Activated CD8-positive, alpha-beta memory T cell treated with anti-CD3 and anti-CD28 coated beads, Interleukin-2, amount 50 U/mL, for 48 hours (primary cell): ENCODE measurements at regions not wholly inside any gene's neighbourhood (a gene's known extent, or its start where the extent isn't known, plus 50 kb on each side); places are given as distances from the start of the nearest gene placed in this dataset.

Experiments used
- DNase-seq: peaks from one replicate; pipeline ENCODE4 v3.0.0-alpha.2; 2020

DNA sequence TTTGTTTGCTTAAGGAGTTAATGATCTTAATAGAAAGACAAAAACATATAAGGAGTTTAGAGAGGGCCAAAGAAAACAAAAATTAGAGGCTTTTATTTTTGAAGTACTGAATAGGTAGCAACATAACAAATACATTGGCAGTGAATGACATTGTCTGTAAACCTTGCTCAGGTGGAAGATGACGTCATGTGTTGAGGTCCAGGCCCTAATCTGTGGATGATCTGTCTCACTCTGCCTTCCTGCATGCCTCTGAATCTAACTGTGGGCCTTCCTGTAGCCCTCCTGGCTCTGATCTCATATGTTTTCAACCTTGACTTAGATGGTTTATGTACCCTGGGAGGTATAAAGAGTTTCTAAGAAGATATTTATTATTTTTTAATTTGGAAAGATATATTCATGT, 58.1 kb upstream of the DYNAP start:
- DNase-seq: no peak
